Mucosa of rectum (tissue), 2 donors: ENCODE measurements at regions not wholly inside any gene's neighbourhood (a gene's known extent, or its start where the extent isn't known, plus 50 kb on each side); places are given as distances from the start of the nearest gene placed in this dataset.

Experiments used
- H3K27ac ChIP-seq, 2 donors: one replicate each; pipeline ENCODE4 v1.7.0; 2013; ENCODE audit warnings: inconsistent platforms in 2 of 2, low read depth in 2 of 2, low read length in 2 of 2
- H3K27me3 ChIP-seq, 2 donors: one replicate each; pipeline ENCODE4 v1.7.0; 2013; ENCODE audit warnings: low read length in 2 of 2; ENCODE audit not compliant: control insufficient read depth in 2 of 2, insufficient read depth in 2 of 2
- H3K36me3 ChIP-seq, 2 donors: one replicate each; pipeline ENCODE4 v1.7.0; 2013; ENCODE audit warnings: low read length in 2 of 2; ENCODE audit not compliant: control insufficient read depth in 2 of 2, insufficient read depth in 2 of 2
- H3K4me1 ChIP-seq, 2 donors: one replicate each; pipeline ENCODE4 v1.7.0; 2013; ENCODE audit warnings: low read length in 2 of 2, mild to moderate bottlenecking in 1 of 2; ENCODE audit not compliant: control insufficient read depth in 2 of 2, insufficient read depth in 2 of 2
- H3K4me3 ChIP-seq, 2 donors: one replicate each; pipeline ENCODE4 v1.7.0; 2013; ENCODE audit warnings: low read length in 2 of 2
- H3K9ac ChIP-seq, 2 donors: one replicate each; pipeline ENCODE4 v1.7.0; 2013; ENCODE audit warnings: low read length in 2 of 2, low read depth in 1 of 2, mild to moderate bottlenecking in 1 of 2
- H3K9me3 ChIP-seq, 2 donors: one replicate each; pipeline ENCODE4 v1.7.0; 2013; ENCODE audit warnings: low read length in 2 of 2; ENCODE audit not compliant: control insufficient read depth in 2 of 2
- donor health status: healthy.
- donor health status: Normal muscosa, but diverticular disease.

DNA sequence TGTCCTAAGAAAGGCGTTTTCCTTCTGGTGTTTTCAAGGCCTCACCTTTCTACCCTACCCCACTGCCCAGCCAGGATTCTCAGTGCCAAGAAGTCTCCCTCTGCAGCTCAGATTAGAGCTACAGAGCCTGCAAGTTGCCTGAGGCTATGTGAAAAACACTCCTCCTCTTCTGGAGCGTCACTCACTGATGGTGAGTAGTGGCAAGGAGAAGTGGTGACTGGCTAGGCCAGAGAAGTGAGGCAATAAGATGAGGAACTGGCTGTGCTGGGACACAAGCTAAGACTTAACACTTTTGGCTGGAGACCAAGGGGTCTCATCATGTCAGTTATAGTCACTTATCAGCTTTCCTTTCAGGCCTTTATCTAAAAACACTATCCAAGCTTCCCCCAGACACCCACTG lies 86.7 kb upstream of the PRKAR2B start:
- Histone ChIP-seq H3K27me3 (no peaks in the 10 kb centered on the region), H3K4me1 (no peaks in the 10 kb centered on the region), H3K36me3 (no peaks in the 10 kb centered on the region), H3K9me3 (no peaks in the 10 kb centered on the region), H3K9ac (no peak overlapping the region), H3K4me3 (no peak overlapping the region), H3K27ac (no peak overlapping the region)

DNA sequence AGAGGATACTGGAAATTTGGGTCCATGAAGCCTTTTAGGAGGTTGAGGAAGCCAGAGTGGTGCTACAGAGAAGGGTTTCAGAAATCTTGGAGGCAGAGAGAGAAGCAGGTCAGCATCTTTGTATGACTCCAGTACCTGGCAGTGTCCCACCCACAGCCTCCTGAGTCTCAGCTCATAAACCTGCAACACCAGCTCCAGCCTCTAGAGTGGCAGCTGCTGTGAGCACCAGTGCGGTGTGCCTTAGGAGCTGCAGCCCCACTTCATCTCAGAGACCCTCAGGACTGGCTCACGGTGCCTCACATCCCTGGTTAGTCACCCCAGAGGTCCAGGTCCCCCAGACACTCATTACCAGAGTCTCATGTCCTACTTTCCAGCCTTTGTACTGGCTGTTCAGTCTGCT lies 84.8 kb upstream of the PRKAR2B start:
- no peaks in the 10 kb centered on the region for H3K36me3 ChIP-seq
- no peaks in the 10 kb centered on the region for H3K9me3 ChIP-seq
- H3K9ac ChIP-seq = no peak overlapping the region
- no peak overlapping the region for H3K27ac ChIP-seq
- no peak overlapping the region for H3K4me3 ChIP-seq
- no peaks in the 10 kb centered on the region for H3K27me3 ChIP-seq
- H3K4me1 ChIP-seq = no peaks in the 10 kb centered on the region

DNA sequence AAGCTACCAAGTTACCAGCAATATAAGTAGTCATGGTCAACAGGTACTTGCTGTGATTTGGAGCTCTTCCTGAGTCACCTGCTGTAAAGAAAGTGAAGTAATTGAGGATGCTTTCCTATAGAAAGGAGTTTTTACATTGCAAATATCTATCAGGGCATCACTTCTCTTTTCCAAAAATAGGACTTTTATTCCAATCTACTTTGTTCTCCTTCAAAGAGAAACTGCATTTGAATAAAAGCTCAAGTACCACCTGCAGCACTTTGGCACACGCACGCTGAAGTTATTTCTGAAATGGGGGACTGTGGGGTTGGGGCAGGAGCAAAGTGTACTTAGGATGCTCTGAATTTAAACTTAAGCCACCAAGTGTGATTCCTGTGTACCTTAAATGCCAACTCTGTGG lies 81.8 kb upstream of the PRKAR2B start:
- Histone ChIP-seq H3K4me1 (no peaks in the 10 kb centered on the region), H3K27ac (no peak overlapping the region), H3K9ac (no peak overlapping the region)

DNA sequence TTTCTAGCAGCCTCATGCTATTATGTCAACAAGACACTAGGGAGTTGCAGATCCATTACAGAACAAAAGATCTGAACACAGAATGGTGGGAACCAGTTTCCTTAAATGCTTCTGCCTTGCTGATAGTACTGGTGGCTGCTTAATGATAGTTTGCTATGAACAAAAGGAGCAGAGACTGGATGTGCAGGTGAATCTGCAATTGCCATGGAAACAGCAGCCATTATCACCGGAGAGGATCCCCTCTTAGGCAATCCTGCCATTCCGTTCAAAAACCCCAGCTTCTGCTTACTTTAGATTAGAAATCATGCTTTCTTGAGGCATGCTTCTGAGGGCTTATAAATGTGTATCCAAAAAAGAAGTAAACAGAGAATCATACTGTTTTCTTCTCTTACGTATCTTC lies 80.0 kb upstream of the PRKAR2B start:
- no peak overlapping the region for H3K27ac ChIP-seq
- no peaks in the 10 kb centered on the region for H3K9me3 ChIP-seq
- H3K36me3 ChIP-seq = no peaks in the 10 kb centered on the region
- H3K4me1 ChIP-seq = no peaks in the 10 kb centered on the region
- no peak overlapping the region for H3K4me3 ChIP-seq
- H3K27me3 ChIP-seq = no peaks in the 10 kb centered on the region
- H3K9ac ChIP-seq = peak overlapping the region in 1 of 2 donors; percentile 2

More for the DNA sequence above, 81.8 kb upstream of the PRKAR2B start:
- Histone ChIP-seq H3K9me3 (no peaks in the 10 kb centered on the region), H3K4me3 (no peak overlapping the region), H3K36me3 (no peaks in the 10 kb centered on the region), H3K27me3 (no peaks in the 10 kb centered on the region)

DNA sequence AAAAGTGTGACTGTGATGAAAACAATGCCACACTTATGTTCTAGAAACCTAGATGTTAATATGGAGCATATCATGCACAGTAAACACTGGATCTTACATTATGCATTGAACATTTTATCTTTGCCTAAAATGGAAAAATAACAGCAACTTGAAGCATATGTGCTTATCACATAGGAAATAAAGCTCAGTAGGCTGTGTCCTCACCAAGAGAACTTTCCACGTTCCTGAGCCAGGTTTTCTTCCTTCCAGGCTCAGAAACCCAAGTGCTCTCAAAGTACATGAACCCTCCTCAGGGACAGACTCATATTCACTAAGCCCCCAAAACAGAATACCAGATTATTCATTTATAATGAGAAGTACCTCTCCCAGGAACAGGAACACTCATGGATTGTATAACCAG lies 79.4 kb upstream of the PRKAR2B start:
- Histone ChIP-seq H3K4me1 (no peaks in the 10 kb centered on the region), H3K36me3 (no peaks in the 10 kb centered on the region), H3K9me3 (no peaks in the 10 kb centered on the region), H3K27me3 (no peaks in the 10 kb centered on the region), H3K9ac (no peak overlapping the region), H3K4me3 (no peak overlapping the region), H3K27ac (no peak overlapping the region)

DNA sequence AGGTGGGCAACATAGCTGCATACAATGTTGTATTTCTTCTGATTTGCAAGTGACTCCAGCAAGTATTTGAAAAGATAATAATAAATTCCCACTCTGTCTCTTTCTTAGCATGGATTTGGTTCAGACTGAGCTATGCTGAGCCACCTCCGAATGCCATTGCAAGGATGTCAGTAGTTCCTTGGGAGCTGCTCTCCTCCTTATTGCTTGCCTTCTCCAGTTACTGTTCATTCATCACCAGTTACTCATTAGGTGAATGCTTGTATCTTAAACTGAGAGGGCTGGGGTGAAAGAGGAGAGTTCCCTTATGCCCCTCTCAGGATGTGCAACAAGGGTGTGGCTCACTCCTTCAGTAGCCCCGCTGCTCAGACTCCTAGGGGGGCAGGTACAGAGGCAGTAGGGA lies 78.4 kb upstream of the PRKAR2B start:
- H3K4me1 ChIP-seq = no peaks in the 10 kb centered on the region
- H3K27me3 ChIP-seq = no peaks in the 10 kb centered on the region
- H3K27ac ChIP-seq = no peak overlapping the region
- no peaks in the 10 kb centered on the region for H3K9me3 ChIP-seq
- H3K36me3 ChIP-seq = no peaks in the 10 kb centered on the region
- no peak overlapping the region for H3K4me3 ChIP-seq
- H3K9ac ChIP-seq = no peak overlapping the region

DNA sequence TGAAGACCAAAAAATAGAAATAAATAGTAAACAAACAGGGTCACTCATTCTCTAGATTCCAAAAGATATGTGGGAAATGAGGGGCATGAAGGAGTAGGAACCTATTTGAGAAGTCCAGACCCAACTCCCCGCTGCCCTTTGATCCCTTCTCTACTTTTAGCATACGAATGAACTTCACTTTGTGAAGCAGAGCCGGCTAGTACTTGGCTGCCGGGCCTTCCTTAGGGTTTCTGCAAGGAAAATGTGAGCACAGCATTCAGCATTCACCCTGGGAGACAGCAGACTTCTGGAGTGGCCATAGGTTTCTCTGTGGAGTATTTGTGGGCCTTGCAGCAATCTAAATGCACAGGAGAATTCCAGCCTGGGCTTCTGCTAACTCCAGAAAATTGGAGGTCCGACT lies 76.3 kb upstream of the PRKAR2B start:
- Histone ChIP-seq H3K4me1 (no peaks in the 10 kb centered on the region), H3K9me3 (no peaks in the 10 kb centered on the region), H3K27ac (no peak overlapping the region), H3K27me3 (no peaks in the 10 kb centered on the region), H3K9ac (no peak overlapping the region), H3K4me3 (no peak overlapping the region), H3K36me3 (no peaks in the 10 kb centered on the region)

DNA sequence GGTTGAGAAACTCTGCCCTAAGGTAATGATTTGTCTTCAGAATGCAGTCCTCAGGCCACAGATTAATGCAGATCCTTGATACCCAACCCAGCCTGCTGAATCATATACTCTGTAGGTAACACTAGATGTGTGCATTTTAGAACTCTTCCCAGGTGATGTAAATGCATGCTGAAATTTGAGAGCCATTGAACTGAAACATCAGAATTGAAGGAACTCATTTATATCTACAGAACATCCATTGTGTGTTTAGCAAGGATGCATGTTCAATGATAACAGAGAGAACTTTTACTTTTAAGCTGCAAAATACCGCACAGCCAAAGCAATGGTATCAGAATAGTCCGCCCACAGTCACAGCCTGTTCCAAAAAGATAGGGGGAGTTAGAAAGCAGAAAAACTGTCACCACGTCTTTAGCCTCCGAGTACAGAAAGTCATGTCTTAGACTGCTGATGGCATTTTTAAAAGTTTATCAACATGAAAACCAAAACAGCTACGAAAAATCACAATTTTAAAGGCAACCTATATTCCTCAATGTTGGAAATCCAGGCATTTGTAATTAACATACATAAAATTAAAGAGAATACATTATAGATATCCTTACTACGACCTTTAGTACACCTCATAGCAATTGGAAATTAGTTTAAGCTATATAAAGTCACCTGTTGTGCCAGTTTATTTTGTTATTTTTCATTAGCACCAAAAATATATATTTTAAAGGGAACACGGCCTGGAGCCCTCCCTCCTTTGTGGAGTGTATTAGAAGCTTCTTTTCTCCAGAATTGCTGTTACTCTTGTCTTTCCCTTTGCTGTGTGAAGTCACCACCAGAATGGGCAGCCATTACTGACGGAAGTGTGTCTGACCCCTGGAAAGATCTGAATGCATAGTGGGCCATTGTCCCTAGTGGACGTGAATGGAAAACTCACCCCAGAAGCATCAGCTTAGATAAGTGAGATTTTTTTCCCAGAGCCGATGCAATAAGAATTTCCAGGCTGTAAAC lies 65.8 kb upstream of the PRKAR2B start:
- no peaks in the 10 kb centered on the region for H3K9me3 ChIP-seq
- no peak overlapping the region for H3K27ac ChIP-seq
- H3K9ac ChIP-seq = no peak overlapping the region
- H3K4me3 ChIP-seq = no peak overlapping the region
- H3K27me3 ChIP-seq = no peaks in the 10 kb centered on the region
- no peaks in the 10 kb centered on the region for H3K36me3 ChIP-seq
- no peaks in the 10 kb centered on the region for H3K4me1 ChIP-seq

DNA sequence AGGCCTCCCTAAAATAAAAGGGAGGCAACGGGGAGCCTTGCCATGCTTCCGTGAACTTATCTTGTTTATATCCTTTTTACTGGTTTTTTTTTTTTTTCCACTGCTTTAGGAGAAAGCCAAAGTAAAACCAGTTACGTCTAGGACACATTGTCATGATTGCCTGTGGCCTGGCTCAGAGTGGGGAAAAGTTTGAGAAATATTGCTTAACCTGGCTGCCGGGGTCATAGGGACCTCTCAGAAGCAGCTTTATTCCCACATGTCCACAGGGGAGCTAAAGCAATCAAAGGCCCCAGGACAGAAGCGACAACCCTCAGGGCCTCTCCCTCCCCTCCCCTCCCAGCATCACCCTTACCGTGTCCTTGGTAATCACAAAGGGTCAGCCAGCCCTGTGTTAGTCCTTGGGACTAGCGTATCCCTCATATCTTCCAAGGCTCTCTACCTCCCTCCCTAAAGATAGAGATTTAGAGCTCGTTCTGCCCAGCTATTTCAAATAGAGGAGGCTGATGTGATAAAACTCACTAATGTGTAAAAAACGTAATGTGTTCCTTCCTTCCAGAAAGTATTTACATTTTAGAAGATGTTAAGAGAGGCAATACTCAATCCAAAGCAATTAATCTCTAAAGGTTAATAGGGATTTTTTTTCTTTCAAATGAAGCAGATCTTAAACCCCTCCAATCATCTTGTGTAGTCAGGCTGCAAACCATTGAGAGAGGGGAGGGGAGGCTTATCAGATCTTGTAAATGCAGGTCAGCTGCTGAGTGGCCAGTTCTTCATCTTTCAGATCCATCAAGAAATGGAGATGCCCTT lies 64.8 kb upstream of the PRKAR2B start:
- H3K4me3 ChIP-seq = no peak overlapping the region
- H3K9me3 ChIP-seq = no peaks in the 10 kb centered on the region
- H3K27me3 ChIP-seq = no peaks in the 10 kb centered on the region
- H3K4me1 ChIP-seq = no peaks in the 10 kb centered on the region
- H3K36me3 ChIP-seq = no peaks in the 10 kb centered on the region
- no peak overlapping the region for H3K27ac ChIP-seq
- H3K9ac ChIP-seq = no peak overlapping the region

DNA sequence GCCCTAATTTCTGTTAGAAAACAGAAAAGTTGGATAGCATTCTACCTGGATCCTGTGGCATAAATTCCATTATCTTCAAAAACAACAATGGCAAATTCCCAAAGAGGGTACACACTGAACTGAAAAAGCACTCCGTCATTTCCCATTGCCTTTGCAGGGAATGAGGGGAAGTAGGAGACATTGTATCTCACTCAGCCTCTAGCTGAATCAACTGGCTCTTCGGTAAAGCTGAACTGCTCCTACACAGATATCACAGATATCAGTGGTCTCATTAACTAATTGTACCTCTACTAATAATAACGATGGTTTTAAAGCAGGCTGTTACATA lies 64.2 kb upstream of the PRKAR2B start:
- Histone ChIP-seq H3K36me3 (no peaks in the 10 kb centered on the region), H3K9ac (no peak overlapping the region), H3K4me1 (no peaks in the 10 kb centered on the region), H3K9me3 (no peaks in the 10 kb centered on the region), H3K27me3 (no peaks in the 10 kb centered on the region), H3K27ac (no peak overlapping the region), H3K4me3 (no peak overlapping the region)
